OCI-LY3 (cell line): ENCODE measurements at regions not wholly inside any gene's neighbourhood (a gene's known extent, or its start where the extent isn't known, plus 50 kb on each side); places are given as distances from the start of the nearest gene placed in this dataset.

Experiments used
- EZH2phosphoT487 ChIP-seq: fragments of 200-600 bp; shearing (Covaris generic); IDR thresholded peaks from 2 replicates; pipeline ENCODE4 v1.6.1; 2018; ENCODE audit warnings: antibody characterized with exemption, mixed run types, low read depth
- TF ChIP-seq, protein P1 (sequence below): fragments of 200-600, 300-600 bp; sonication (generic); IDR thresholded peaks from 2 replicates; pipeline ENCODE4 v1.5.1; 2014; ENCODE audit warnings: antibody characterized with exemption, low read length, low read depth

GRCh38 chr2:144219979-144220378, 299.9 kb downstream of the ZEB2 start:
- TF ChIP-seq, protein P1, sequence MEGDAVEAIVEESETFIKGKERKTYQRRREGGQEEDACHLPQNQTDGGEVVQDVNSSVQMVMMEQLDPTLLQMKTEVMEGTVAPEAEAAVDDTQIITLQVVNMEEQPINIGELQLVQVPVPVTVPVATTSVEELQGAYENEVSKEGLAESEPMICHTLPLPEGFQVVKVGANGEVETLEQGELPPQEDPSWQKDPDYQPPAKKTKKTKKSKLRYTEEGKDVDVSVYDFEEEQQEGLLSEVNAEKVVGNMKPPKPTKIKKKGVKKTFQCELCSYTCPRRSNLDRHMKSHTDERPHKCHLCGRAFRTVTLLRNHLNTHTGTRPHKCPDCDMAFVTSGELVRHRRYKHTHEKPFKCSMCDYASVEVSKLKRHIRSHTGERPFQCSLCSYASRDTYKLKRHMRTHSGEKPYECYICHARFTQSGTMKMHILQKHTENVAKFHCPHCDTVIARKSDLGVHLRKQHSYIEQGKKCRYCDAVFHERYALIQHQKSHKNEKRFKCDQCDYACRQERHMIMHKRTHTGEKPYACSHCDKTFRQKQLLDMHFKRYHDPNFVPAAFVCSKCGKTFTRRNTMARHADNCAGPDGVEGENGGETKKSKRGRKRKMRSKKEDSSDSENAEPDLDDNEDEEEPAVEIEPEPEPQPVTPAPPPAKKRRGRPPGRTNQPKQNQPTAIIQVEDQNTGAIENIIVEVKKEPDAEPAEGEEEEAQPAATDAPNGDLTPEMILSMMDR = no peak
- TF ChIP-seq EZH2phosphoT487 = no peak
